Thyroid gland (tissue), 4 donors: ENCODE measurements at regions not wholly inside any gene's neighbourhood (a gene's known extent, or its start where the extent isn't known, plus 50 kb on each side); places are given as distances from the start of the nearest gene placed in this dataset.

ENCODE experiments used
- DNase-seq, 2 donors: peaks; one replicate each; pipeline ENCODE4 v3.0.0-alpha.2; 2019
- H3K27ac ChIP-seq, 3 donors: fragments of 200-600 bp; sonication (generic); 1 replicate in 2 of 3; 2 replicates in 1 of 3; pipeline ENCODE4 v1.5.1; 2016 to 2019; ENCODE audit warnings: mild to moderate bottlenecking in 1 of 3, moderate library complexity in 1 of 3
- H3K27me3 ChIP-seq: fragments of 200-600 bp; sonication (generic); one replicate; pipeline ENCODE4 v1.5.1; 2019
- H3K36me3 ChIP-seq, 2 donors: fragments of 200-600 bp; sonication (generic); one replicate each; pipeline ENCODE4 v1.5.1; 2016 to 2019
- H3K4me1 ChIP-seq, 2 donors: fragments of 200-600 bp; sonication (generic); one replicate each; pipeline ENCODE4 v1.5.1; 2017 to 2019
- H3K4me3 ChIP-seq, 3 donors: fragments of 200-600 bp; sonication (generic); replicated peaks in 1 of 3; 1 replicate in 2 of 3; 2 replicates in 1 of 3; pipeline ENCODE4 v1.5.1; 2016; ENCODE audit warnings: mild to moderate bottlenecking in 1 of 3
- H3K9me3 ChIP-seq: fragments of 200-600 bp; sonication (generic); one replicate; pipeline ENCODE4 v1.5.1; 2017
- CTCF ChIP-seq, 6 experiments: fragments of 200-600 bp in 3 of 6; fragments of 450-650 bp in 3 of 6; sonication (generic) in 3 of 6; IDR thresholded peaks; one replicate each; pipeline ENCODE4 v1.5.1; 2016 to 2019; ENCODE audit warnings: antibody characterized with exemption in 6 of 6, mild to moderate bottlenecking in 2 of 6, inconsistent platforms in 1 of 6, moderate library complexity in 1 of 6
- POLR2A ChIP-seq, 2 donors: fragments of 450-650 bp; IDR thresholded peaks; one replicate each; pipeline ENCODE4 v1.6.1; 2017; ENCODE audit warnings: antibody characterized with exemption in 2 of 2, mild to moderate bottlenecking in 2 of 2, moderate library complexity in 1 of 2
- WGBS, 2 donors: methylation state at CpG; one replicate each; pipeline ENCODE4 v1.1.5; 2017; 5-methylcytosine and 5-hydroxymethylcytosine counted together
- intact Hi-C: fragments of 100-400 bp; cut with DNase I; formaldehyde crosslinking; loops from one replicate; pipeline ENCODE4 v1.15.1; 2023

- intact Hi-C loops: no loop called here
- no peak overlapping the region for H3K27ac ChIP-seq
- H3K9me3 ChIP-seq: no peaks in the 10 kb centered on the region
- no peaks in the 10 kb centered on the region for H3K36me3 ChIP-seq
- TF ChIP-seq CTCF (IDR thresholded peaks at IDR 0.05) (no peak), POLR2A (IDR thresholded peaks at IDR 0.05) (no peak)
- 83 to 87% methylated on average over 3 of the region's 3 CpGs for WGBS, 2 donors
- H3K4me3 ChIP-seq: no peak overlapping the region
- no peaks in the 10 kb centered on the region for H3K4me1 ChIP-seq
- no peak for DNase-seq
- no peaks in the 10 kb centered on the region for H3K27me3 ChIP-seq
Measured at GRCh38 chr5:2681476-2681875, 70.0 kb downstream of the IRX2 start.

- no peak for DNase-seq
- Histone ChIP-seq H3K4me1 (no peaks in the 10 kb centered on the region), H3K36me3 (no peaks in the 10 kb centered on the region), H3K27me3 (no peaks in the 10 kb centered on the region), H3K27ac (no peak overlapping the region), H3K9me3 (no peaks in the 10 kb centered on the region), H3K4me3 (no peak overlapping the region)
- TF ChIP-seq CTCF (IDR thresholded peaks at IDR 0.05) (no peak), POLR2A (IDR thresholded peaks at IDR 0.05) (no peak)
- intact Hi-C loops: no loop called here
- 91 to 95% methylated on average over 2 of the region's 2 CpGs for WGBS, 2 donors
Measured at GRCh38 chr5:2680979-2681378, 70.5 kb downstream of the IRX2 start.

- no peak for TF ChIP-seq POLR2A (IDR thresholded peaks at IDR 0.05)
- no peak for TF ChIP-seq CTCF (IDR thresholded peaks at IDR 0.05)
- no peaks in the 10 kb centered on the region for H3K4me1 ChIP-seq
- no peaks in the 10 kb centered on the region for H3K9me3 ChIP-seq
- intact Hi-C loops: no loop called here
- no peak overlapping the region for H3K27ac ChIP-seq
- H3K27me3 ChIP-seq: no peaks in the 10 kb centered on the region
- no peak overlapping the region for H3K4me3 ChIP-seq
- 85 to 94% methylated on average over 2 of the region's 2 CpGs for WGBS, 2 donors
- no peak for DNase-seq
- H3K36me3 ChIP-seq: no peaks in the 10 kb centered on the region
Measured at GRCh38 chr5:2677689-2678088, 73.8 kb downstream of the IRX2 start.

GRCh38 chr5:2675548-2675947 is 75.9 kb downstream of the IRX2 start:
- DNase-seq: no peak
- Histone ChIP-seq H3K9me3 (no peaks in the 10 kb centered on the region), H3K4me3 (no peak overlapping the region), H3K4me1 (no peaks in the 10 kb centered on the region), H3K27ac (no peak overlapping the region), H3K36me3 (no peaks in the 10 kb centered on the region), H3K27me3 (no peaks in the 10 kb centered on the region)
- intact Hi-C loops: no loop called here
- TF ChIP-seq CTCF (IDR thresholded peaks at IDR 0.05) (no peak), POLR2A (IDR thresholded peaks at IDR 0.05) (no peak)
- 41 to 42% methylated on average over 7 of the region's 7 CpGs for WGBS, 2 donors

- DNase-seq: no peak
- no peaks in the 10 kb centered on the region for H3K4me1 ChIP-seq
- TF ChIP-seq CTCF (IDR thresholded peaks at IDR 0.05) (no peak), POLR2A (IDR thresholded peaks at IDR 0.05) (no peak)
- no peak overlapping the region for H3K4me3 ChIP-seq
- intact Hi-C loops: no loop called here
- H3K36me3 ChIP-seq: no peaks in the 10 kb centered on the region
- 77 to 84% methylated on average over 3 of the region's 3 CpGs for WGBS, 2 donors
- no peaks in the 10 kb centered on the region for H3K27me3 ChIP-seq
- no peak overlapping the region for H3K27ac ChIP-seq
- H3K9me3 ChIP-seq: no peaks in the 10 kb centered on the region
Measured at GRCh38 chr5:2674456-2674855, 77.0 kb downstream of the IRX2 start.
